GM21390 (cell line): ENCODE measurements at regions not wholly inside any gene's neighbourhood (a gene's known extent, or its start where the extent isn't known, plus 50 kb on each side); places are given as distances from the start of the nearest gene placed in this dataset.
"Not testable (repeated sequence)": the region's sequence is repeated elsewhere in the genome, so short reads cannot be mapped to it uniquely, and the experiment has no call there.

Source experiments
- ATAC-seq: cut with Tn5 transposase; IDR thresholded peaks from one replicate; pipeline ENCODE4 v1.9.1; 2021; ENCODE audit not compliant: unreplicated experiment

DNA sequence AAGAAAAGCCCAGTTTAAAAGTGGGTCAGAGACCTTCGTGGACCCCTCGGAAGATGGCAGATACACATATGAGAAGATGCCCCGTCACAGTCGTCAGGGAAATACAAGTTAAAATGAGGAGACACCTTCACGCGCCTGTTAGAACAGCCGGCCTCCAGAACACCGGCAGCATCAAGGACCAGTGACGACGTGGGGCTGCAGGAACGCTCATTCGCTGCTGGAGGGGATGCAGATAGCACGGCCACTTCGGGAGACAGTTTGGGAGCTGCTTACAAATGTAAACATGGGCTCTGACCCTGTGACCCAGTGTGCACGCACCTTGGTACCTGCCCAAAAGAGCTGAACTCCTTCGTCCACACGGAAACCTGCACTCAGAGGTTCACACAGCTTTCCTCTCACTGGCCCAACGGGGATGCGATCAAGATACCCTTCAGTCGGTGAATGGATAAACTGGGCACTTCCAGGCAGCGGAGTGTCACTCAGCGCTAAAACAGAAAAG, 83.7 kb upstream of the CTDP1 start:
- ATAC-seq = no peak

- ATAC-seq = no peak
Observed at GRCh38 chr18:79596446-79597175, 83.0 kb upstream of the CTDP1 start.

DNA sequence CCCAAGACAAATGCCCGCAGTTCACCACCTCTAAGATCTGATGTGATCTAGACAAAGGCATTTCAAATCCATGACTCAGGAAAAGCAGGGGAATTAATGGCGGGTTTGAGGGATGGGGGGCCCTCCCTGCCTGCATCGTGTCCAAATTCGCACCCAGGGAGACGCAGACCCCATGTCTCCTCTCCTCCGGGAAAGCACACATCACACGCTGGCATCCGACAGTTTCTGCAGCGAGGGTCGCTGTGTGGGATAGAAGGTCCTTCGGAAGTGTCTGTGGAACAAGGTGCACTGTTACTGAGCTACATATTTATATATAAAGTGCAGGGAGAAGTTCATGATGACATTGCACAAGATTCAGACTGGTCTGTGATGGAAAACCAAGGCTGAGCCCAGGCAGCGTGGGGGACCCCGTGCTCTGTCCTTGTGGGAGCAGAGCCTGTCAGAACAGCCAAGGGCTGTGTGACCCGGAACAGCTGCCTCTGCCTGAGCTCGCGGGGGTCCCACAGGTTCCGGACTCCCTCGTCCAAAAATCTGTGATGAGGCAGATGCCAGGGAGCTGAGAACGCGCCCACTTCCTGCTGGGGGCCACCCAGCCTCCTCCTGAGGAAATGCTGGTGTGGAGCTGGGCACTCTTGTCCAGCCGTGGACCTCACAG, 82.3 kb upstream of the CTDP1 start:
- no peak for ATAC-seq

DNA sequence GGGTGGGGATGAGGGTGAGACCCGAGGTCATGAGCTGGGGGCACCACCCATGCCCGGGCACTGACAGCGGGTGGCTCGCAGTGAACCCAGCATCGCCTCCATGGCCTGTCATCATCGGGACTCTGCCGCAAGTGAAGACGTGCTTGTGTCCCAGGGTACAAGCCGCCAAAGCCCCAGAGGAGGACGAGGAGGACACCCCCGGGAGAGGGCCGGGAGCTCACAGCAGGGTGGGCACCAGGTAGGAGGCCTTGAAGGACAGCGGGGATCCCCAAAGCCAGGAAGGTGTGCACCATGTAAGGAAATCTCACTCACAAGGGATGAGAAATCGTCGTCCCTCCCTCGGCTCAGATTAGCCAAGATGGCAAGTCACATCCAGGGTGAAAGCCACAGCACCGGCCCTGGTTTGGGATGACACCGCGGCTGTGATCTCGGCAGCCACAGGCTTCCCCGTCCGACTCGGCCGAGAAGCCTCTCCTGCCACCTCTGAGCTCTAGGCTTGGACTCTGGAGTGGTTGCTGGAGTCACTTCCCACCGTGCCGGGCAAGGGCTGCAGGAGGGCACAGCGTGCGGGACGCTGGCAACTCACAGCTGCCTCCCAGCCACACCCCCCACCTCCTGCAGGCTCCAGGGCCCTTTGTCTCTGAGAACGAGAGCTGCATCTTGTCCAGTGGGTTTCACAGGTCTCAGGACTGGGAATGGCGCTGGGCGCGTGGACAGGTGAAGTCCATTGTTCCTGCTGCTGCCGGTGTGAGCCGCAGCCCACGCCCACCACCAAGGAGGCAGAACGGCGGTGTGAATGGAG, 81.6 kb upstream of the CTDP1 start:
- ATAC-seq = no peak

- ATAC-seq = no peak
Observed at GRCh38 chr18:79598633-79599175, 80.9 kb upstream of the CTDP1 start.

GRCh38 chr18:79599441-79599931, 80.1 kb upstream of the CTDP1 start:
- ATAC-seq = no peak

DNA sequence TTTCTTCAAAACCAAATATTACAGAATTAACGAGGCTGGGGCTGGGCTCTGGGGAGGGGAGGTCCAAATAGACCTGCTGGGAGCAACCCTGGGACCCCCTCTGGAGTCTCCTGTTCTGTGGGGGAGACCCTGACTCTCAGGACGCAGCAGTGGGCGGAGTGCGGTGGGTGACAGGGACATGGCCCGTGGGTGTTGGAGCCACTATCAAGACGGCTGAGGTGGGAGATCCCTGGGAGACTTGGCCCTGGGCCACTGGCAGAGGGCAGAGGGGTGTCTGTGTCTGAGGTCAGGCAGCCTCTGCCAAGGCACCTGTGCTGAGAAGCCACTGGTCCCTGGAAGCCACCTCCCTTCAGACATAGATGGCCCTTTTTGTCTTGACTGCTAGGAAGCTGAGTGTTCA, 79.5 kb upstream of the CTDP1 start:
- no peak for ATAC-seq

GRCh38 chr18:79600596-79600995, 79.0 kb upstream of the CTDP1 start:
- no peak for ATAC-seq

DNA sequence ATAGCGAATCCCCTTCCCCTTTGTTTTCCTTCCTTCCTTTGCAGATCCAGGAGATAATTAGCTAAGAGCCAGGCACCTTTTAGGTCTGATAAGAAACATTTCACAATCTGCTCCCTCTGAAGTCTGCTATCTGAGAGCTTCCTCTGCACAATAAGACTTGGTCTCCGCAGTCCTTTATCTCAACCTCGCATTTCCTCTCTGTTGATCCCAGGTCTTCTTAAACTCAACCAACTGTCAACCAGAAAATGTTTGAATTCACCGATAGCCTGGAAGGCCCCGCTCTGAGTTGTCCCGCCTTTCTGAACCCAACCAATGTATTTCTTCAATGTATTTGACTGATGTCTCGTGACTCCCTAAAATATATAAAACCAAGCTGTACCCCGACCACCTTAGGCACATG, 78.4 kb upstream of the CTDP1 start:
- no peak for ATAC-seq

GRCh38 chr18:79603321-79604204, 76.0 kb upstream of the CTDP1 start:
- ATAC-seq = no peak

GRCh38 chr18:79604205-79604912, 75.2 kb upstream of the CTDP1 start:
- no peak for ATAC-seq

GRCh38 chr18:79604913-79605880, 74.4 kb upstream of the CTDP1 start:
- ATAC-seq = no peak

DNA sequence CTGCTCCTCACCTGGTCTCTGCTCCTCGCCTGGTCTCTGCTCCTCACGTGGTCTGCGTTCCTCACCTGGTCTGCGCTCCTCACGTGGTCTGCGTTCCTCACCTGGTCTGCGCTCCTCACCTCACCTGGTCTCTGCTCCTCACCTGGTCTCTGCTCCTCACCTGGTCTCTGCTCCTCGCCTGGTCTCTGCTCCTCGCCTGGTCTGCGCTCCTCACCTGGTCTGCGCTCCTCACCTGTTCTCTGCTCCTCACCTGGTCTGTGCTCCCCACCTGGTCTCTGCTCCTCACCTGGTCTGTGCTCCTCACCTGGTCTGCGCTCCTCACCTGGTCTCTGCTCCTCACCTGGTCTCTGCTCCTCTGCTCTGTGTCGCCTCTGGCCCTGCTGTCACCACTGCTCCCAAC, 73.5 kb upstream of the CTDP1 start:
- ATAC-seq = not testable (repeated sequence)

DNA sequence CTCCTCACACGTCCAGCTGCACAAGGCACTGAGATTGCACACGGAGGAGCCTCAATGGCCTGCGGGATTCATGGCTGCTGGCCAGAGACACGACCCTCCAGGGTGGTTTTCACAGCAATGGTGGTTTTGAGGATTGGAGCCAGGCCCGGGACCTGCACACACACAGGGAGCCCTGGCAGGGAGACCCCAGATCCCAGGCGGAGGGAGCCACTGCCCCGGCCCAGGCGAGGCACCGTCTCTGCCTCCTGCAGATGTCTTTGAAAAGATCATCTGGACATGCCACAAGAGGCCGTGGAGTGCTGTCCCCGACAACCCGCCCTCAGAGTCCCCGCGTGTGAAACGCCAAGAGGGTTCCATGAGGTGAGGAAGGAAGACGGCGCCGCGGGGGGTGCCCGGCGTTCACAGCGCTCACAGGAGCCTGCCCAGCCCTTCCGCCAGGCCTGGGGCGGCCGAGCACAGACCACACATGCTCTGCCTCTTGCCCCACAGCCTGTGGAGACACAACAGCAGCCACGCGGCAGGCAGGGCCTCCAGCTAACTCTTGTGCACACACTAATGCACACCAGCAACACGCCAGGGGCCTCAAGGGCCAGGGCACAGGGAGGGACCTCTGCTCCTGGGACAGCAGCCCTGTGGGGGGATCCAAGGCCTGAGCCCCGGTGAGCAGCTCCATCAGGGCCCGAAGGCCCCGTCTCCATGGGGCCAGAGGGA, 72.8 kb upstream of the CTDP1 start:
- no peak for ATAC-seq

DNA sequence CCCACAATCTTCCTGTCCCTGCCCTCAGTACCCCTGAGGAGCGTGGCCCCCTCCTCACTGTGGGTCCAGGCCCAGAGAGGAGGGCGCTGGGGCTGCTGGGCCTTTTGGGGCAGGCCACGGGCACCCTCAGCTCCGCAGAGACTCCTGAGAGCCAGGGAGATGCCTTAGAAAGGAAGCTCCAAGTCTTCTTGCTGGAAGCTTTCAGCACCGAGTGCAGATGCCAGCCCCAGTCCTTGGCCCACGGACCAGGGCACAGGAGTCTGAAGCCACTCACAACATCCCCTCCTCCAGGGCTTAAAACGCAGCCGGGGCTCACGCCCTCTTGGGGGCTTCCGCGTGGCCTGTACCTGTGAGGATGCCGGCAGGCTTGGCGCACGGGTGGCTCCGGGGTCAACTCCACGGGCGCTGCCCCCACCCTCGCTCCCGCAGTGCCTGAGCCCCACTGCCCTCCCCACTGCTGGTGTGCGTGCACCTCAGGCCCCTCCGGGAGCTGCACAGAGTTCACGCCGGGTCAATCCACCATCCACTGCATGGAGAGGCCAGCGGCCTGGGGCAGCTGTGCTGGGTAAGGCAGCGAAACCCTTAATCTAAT, 72.1 kb upstream of the CTDP1 start:
- no peak for ATAC-seq

DNA sequence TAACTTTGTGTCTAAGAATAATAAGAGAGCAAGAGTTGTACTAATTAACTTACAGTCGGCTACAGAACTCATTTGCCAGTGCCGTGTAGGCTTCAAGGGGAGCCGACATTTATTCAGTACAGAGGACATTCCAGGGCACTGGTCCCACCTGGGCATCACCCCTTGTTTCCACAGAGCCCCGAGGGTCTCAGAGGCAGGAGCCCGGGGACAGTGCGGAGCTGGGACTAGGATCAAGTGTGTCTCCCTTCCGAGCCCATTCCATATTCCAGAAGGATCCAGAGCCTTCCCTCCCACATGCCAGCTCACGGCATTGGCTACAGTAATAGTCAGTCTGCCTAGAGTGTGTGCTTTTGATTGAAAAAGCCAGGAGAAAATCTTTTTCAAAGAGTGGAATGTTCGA, 71.5 kb upstream of the CTDP1 start:
- ATAC-seq = no peak

DNA sequence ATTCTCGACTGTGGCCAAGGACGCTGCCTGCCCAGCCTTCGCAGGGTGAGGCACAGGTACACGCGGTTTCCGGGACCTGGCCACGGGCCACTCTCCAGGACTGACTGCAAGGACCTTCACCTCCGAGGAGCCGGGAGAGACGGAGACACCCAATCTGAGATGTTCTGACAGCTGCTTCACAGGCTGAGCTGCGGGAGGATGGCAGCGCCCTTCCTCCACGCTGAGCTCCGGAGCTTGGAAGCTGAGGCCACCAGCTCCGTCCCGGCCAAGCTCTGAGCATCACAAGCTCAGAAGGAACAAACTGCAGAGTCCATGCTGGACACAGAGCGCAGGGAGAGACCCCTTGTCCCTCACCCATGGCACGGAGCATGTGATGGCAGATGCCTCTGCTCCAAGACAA, 71.1 kb upstream of the CTDP1 start:
- ATAC-seq = no peak
